SH-SY5Y (cell line): ENCODE measurements at regions not wholly inside any gene's neighbourhood (a gene's known extent, or its start where the extent isn't known, plus 50 kb on each side); places are given as distances from the start of the nearest gene placed in this dataset.

ENCODE experiments used
- GATA2 ChIP-seq: IDR thresholded peaks from 2 replicates; pipeline ENCODE4 v1.6.1; 2011; ENCODE audit warnings: mild to moderate bottlenecking, low read depth, low read length
- GATA3 ChIP-seq: IDR thresholded peaks from 2 replicates; pipeline ENCODE4 v1.6.1; 2011; ENCODE audit warnings: low read depth, mild to moderate bottlenecking, low read length, moderate library complexity

GRCh38 chr6:141498977-141499376 is 633.7 kb upstream of the GJE1 start:
- TF ChIP-seq GATA2, result no peak
- no peak for TF ChIP-seq GATA3
